SK-MEL-5 (cell line): ENCODE measurements at regions not wholly inside any gene's neighbourhood (a gene's known extent, or its start where the extent isn't known, plus 50 kb on each side); places are given as distances from the start of the nearest gene placed in this dataset.

Experiments used
- DNase-seq: peaks from one replicate; pipeline ENCODE4 v3.0.0-alpha.2; 2016; ENCODE audit warnings: low read depth, low spot score
- in situ Hi-C: cut with HindIII; loops from 2 replicates; pipeline ENCODE4 v1.10.0; 2016; ENCODE audit warnings: low sequenced_read_pairs, high pct_unique_total_duplicates, low pct_unique_long_range_greater_than_20kb

DNA sequence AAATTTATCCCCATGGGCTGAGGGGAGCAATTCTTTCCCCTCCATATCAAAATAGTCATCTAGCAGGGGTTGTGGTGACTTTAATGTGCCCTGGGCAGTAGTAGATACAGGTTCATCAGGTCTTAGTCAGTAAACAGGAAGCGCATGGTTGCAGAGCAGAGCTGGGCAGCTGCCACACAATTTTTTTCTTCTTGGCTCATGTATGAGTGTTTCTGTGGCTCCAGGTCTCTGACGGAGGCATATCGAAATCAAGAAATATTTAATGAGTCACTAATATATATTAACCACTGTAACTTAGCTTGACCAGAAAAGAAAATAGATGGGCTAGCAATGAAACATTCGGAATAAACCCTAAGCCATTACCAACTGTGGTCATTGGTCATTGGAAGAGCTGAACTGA lies 68.4 kb upstream of the UBL3 start:
- DNase-seq, result no peak
- in situ Hi-C loops, result no loop called here

DNA sequence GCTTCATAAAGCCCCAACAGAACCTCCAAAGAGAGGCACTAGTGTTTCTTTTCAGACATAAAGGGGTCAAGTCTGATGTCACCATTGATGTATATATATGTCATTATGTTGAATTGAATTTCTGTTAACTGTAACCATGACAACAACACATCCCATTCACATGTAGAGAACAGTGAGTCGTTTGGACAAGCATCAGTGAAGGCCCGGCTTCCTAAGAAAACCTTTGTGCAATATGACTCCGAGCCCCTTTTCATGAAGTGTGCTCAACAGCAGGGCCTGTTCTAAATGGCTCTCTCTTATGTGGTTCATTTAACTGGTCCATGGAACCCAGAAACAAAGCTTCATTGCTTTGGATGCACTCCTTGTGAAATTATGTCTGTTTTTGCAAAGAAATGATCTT lies 67.2 kb upstream of the UBL3 start:
- in situ Hi-C loops, result no loop called here
- peak; percentile 45 for DNase-seq

DNA sequence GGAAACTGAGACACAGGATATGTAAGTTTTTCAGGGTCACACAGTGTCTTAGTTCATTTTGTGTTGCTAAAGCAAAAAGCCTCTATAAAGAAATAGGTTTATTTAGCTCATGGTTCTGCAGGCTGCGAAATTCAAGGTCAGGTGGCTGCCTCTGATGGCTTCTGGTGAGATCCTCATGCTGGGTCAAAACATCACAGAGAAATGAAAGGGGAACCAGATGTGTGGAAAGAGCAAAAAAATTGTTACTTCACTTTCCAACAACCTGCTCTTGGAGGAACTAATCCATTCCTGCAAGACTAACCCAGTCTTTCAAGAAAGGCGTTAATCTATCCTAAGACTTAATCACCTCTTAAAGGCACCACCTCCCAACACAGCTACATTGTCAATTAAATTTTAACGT lies 64.2 kb upstream of the UBL3 start:
- DNase-seq, result no peak
- in situ Hi-C loops, result no loop called here

DNA sequence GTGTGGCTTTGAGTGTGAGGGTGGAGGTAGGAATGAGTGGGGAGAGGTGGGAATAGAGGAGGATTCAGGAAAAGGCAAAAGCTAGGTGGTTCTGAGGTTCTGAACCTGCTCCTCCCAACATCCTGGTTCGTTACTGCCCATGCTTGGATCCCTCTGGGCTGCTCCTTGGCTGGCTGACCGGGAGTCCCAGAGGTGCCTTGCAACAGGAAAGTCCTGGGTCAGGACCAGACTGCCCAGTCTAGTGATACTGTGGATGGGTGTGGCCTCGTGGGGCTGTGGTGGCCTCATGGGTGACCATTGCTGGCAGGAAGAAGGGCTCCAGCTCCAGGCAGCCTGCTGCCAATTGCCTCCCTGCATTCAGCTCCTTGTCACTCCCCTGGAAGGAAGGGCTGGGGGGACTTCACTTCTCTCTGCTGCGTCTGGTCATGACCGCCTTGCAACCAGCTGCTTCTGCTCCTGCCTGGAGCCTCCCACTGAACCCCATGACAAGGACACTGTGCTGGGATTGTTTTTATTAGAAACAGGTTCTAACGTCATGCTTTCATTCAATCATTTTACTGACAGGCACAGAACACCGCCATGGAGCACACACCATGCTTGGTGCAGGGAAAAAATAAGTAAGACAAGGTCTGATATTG lies 61.5 kb upstream of the UBL3 start:
- in situ Hi-C loops, result no loop called here
- no peak for DNase-seq

DNA sequence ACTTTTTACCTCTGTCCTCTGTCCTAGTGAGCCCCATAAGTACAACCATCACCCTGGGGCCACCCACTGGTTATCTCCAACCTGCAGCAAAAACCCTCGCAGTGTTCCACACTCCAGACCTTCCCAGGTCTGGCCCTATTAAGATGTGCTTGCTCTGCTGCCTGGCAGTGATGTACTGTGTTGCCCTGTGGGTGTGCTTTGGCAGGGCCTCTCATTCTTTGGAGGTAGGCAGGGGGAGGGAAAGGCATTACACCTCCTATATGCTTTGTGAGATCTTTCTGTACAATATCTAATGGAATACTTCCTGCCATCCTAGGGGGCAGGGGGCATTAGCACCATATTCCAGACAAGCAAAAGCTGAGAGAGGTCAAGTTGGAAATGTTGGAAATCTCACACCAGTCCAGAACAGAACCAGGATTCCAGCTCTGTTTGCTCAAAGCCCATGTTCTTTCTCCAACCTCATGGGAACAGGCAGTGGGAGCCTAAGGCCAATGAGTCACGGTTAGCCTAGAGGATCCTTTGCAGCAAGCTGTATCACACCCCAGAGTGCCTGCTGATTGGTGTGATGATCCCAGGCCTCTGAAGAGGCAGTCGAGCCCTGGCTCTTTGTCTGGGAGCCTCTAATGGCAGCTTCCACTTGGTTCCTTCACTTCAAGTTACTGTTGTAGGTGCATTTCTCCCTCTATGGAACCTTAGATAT lies 59.7 kb upstream of the UBL3 start:
- peak; percentile 59 for DNase-seq

DNA sequence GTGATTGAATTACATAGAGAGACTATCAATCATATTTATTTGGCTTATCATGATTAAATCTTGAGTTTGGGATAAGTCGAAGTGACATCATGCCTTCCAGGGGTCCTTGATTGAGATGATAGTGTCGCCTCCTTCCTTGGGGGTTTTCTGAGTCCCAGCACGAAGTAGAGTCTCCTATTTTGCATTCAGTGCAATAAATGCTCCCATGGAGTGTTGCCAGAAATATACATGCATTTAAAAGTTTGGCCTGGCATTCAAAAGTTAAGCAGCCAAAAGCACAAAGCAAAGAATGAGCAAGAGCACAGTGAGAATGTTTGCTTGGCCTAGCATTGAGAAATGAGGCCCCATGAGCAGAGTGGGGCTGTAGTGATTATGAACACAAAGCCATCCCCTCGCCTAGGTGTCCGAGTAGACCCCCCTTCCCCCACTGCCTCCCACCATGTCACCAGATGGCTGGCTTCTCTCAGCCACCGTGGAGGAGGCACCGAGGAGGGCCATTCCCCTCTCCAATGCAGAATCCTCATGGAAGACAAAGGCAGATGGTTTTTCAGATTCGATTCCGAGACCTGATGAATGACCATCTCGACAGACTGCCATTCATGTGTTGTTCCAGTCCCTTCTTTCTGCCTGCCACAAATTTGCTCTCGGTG lies 58.8 kb upstream of the UBL3 start:
- in situ Hi-C loops, result no loop called here
- no peak for DNase-seq

More for the DNA sequence above, 59.7 kb upstream of the UBL3 start:
- in situ Hi-C loops, result no loop called here

DNA sequence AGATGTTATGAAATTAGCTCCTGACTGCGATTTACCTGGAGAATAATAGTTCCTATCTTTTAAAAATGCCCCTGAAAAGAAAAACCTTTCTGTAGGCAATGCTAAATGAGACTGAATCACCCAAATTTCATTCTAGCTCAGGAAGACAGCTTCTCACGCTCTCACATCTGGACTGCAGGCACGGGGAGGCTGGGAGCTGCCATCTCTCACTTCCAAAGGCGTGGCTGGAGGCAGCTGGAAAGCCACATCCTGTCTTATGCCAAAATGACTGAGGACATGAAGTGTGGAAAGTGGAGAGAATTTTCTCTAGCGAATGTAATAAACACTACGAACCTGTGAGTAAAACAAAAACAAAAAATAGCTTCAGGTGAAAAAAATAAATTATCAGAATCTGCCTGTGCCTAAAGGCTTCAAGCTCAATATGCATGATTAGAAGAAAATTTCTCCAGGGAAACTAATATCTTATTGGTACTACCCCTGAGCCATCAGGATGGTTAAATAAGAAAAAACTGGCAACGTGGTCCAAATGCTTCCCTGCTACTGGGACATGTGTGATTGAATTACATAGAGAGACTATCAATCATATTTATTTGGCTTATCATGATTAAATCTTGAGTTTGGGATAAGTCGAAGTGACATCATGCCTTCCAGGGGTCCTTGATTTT lies 58.1 kb upstream of the UBL3 start:
- no peak for DNase-seq
- in situ Hi-C loops, result no loop called here

DNA sequence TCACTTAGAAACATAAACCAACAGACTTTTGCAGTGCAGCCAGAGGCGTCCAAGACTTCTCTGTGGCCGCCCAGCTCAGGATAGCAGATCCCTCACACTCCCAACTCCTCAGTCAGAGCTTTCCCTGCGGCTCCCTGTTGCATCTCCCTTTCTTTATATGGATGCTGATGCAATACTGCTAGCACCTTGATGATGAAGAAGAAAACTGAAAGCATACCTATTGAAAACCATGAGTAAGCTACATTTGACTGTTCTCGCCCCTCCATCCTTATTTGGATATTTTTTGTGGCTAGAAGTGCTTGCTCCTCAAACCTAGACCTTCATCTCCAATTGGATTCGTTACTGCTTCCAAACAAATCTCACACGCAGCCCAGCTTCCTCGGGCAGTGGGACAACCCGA lies 57.3 kb upstream of the UBL3 start:
- in situ Hi-C loops, result no loop called here

GRCh38 chr13:29906432-29907011 lies 56.1 kb upstream of the UBL3 start:
- in situ Hi-C loops, result no loop called here
- DNase-seq, result no peak

More for the DNA sequence above, 57.3 kb upstream of the UBL3 start:
- DNase-seq, result no peak

DNA sequence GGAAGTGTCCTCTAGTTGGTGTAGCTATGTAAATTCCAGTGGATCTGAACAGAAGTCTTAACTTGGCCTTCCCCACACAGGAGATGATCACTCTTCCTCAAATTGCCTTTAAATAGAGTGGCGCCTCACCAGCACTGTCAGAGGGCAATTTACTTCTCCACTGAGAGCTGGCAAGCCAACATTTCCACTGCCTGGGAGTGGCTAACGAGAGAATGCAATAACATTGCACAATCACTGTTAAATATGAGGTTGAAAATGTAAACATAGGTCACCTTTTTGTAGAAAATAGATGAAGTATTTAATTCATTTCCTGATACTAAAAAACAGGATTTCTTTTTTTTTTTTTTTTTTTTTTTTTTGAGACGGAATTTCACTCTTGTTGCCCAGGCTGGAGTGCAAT lies 55.4 kb upstream of the UBL3 start:
- DNase-seq, result no peak
- in situ Hi-C loops, result no loop called here

DNA sequence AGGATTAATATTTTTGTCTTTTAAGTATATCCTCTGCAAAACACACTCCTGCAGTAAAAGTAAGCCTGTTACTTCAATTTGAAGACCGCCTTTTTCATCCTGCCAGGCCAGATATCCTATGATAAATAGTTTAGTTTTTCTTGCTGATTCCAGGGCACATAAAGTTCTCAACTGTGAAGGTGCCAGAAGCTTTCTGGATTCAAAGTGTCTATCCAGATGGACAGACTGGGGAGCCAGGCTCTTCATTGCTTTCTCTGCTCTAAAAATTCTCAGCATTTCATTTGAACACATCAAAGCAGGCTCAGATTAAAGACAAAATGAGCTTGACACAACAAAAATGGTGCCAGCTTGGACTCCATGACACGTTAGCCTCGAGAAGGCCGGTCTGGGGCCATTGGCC lies 53.6 kb upstream of the UBL3 start:
- DNase-seq, result no peak
- in situ Hi-C loops, result no loop called here

GRCh38 chr13:29903543-29903942 lies 53.1 kb upstream of the UBL3 start:
- no peak for DNase-seq
- in situ Hi-C loops, result no loop called here

- DNase-seq, result no peak
- in situ Hi-C loops, result no loop called here
Observed at GRCh38 chr13:29902632-29903305, 52.4 kb upstream of the UBL3 start.

- in situ Hi-C loops, result no loop called here
- DNase-seq, result peak; percentile 56
Observed at GRCh38 chr13:29901710-29902631, 51.6 kb upstream of the UBL3 start.
